ENCODE measurements at regions not wholly inside any gene's neighbourhood (a gene's known extent, or its start where the extent isn't known, plus 50 kb on each side); places are given as distances from the start of the nearest gene placed in this dataset.

- DNase-seq (ENCODE audit: low read depth in 6 of 9, low spot score in 9 of 9): no peak
- Histone ChIP-seq H3K27me3 (ENCODE audit: control insufficient read depth in 2 of 2, insufficient read depth in 1 of 2, low read length in 1 of 2) (no peaks in the 10 kb centered on the region), H3K9me3 (ENCODE audit: control insufficient read depth in 2 of 2, insufficient read depth in 1 of 2, low read length in 1 of 2) (no peaks in the 10 kb centered on the region), H3K4me3 (ENCODE audit: low read length in 2 of 2) (no peak overlapping the region), H3K27ac (ENCODE audit: low read depth in 1 of 2, low read length in 1 of 2) (no peak overlapping the region), H3K4me1 (ENCODE audit: control insufficient read depth in 2 of 2, insufficient read depth in 2 of 2, low read length in 2 of 2) (no peaks in the 10 kb centered on the region), H3K36me3 (ENCODE audit: control insufficient read depth in 2 of 2, insufficient read depth in 2 of 2, low read length in 1 of 2) (no peaks in the 10 kb centered on the region)
- 95% methylated on average over 5 of the region's 5 CpGs for WGBS
Observed at GRCh38 chr3:24917908-24918307, 423.3 kb upstream of the THRB start.

- Histone ChIP-seq H3K27ac (ENCODE audit: low read depth in 1 of 2, low read length in 1 of 2) (no peak overlapping the region), H3K36me3 (ENCODE audit: control insufficient read depth in 2 of 2, insufficient read depth in 2 of 2, low read length in 1 of 2) (no peaks in the 10 kb centered on the region), H3K4me3 (ENCODE audit: low read length in 2 of 2) (no peak overlapping the region), H3K9me3 (ENCODE audit: control insufficient read depth in 2 of 2, insufficient read depth in 1 of 2, low read length in 1 of 2) (no peaks in the 10 kb centered on the region), H3K27me3 (ENCODE audit: control insufficient read depth in 2 of 2, insufficient read depth in 1 of 2, low read length in 1 of 2) (no peaks in the 10 kb centered on the region), H3K4me1 (ENCODE audit: control insufficient read depth in 2 of 2, insufficient read depth in 2 of 2, low read length in 2 of 2) (no peaks in the 10 kb centered on the region)
- WGBS: 85% methylated on average over 2 of the region's 2 CpGs
- DNase-seq (ENCODE audit: low read depth in 6 of 9, low spot score in 9 of 9): no peak
Observed at GRCh38 chr3:24923570-24923969, 428.9 kb upstream of the THRB start.

GRCh38 chr3:24929521-24929920 is 434.9 kb upstream of the THRB start:
- H3K27me3 ChIP-seq (ENCODE audit: control insufficient read depth in 2 of 2, insufficient read depth in 1 of 2, low read length in 1 of 2): no peaks in the 10 kb centered on the region
- no peaks in the 10 kb centered on the region for H3K9me3 ChIP-seq (ENCODE audit: control insufficient read depth in 2 of 2, insufficient read depth in 1 of 2, low read length in 1 of 2)
- no peak overlapping the region for H3K27ac ChIP-seq (ENCODE audit: low read depth in 1 of 2, low read length in 1 of 2)
- no peak overlapping the region for H3K4me3 ChIP-seq (ENCODE audit: low read length in 2 of 2)
- WGBS: 95% methylated on average over 1 of the region's 1 CpG
- DNase-seq (ENCODE audit: low read depth in 6 of 9, low spot score in 9 of 9): no peak
- no peaks in the 10 kb centered on the region for H3K36me3 ChIP-seq (ENCODE audit: control insufficient read depth in 2 of 2, insufficient read depth in 2 of 2, low read length in 1 of 2)
- H3K4me1 ChIP-seq (ENCODE audit: control insufficient read depth in 2 of 2, insufficient read depth in 2 of 2, low read length in 2 of 2): no peaks in the 10 kb centered on the region

- Histone ChIP-seq H3K27ac (ENCODE audit: low read depth in 1 of 2, low read length in 1 of 2) (no peak overlapping the region), H3K9me3 (ENCODE audit: control insufficient read depth in 2 of 2, insufficient read depth in 1 of 2, low read length in 1 of 2) (no peaks in the 10 kb centered on the region), H3K27me3 (ENCODE audit: control insufficient read depth in 2 of 2, insufficient read depth in 1 of 2, low read length in 1 of 2) (no peaks in the 10 kb centered on the region), H3K36me3 (ENCODE audit: control insufficient read depth in 2 of 2, insufficient read depth in 2 of 2, low read length in 1 of 2) (no peaks in the 10 kb centered on the region), H3K4me1 (ENCODE audit: control insufficient read depth in 2 of 2, insufficient read depth in 2 of 2, low read length in 2 of 2) (no peaks in the 10 kb centered on the region), H3K4me3 (ENCODE audit: low read length in 2 of 2) (no peak overlapping the region)
- no peak for DNase-seq (ENCODE audit: low read depth in 6 of 9, low spot score in 9 of 9)
- 93% methylated on average over 3 of the region's 3 CpGs for WGBS
Observed at GRCh38 chr3:24933401-24933800, 438.8 kb upstream of the THRB start.

GRCh38 chr3:24936574-24936973 is 441.9 kb upstream of the THRB start:
- no peak overlapping the region for H3K27ac ChIP-seq (ENCODE audit: low read depth in 1 of 2, low read length in 1 of 2)
- 27% methylated on average over 1 of the region's 1 CpG for WGBS
- no peaks in the 10 kb centered on the region for H3K36me3 ChIP-seq (ENCODE audit: control insufficient read depth in 2 of 2, insufficient read depth in 2 of 2, low read length in 1 of 2)
- no peaks in the 10 kb centered on the region for H3K4me1 ChIP-seq (ENCODE audit: control insufficient read depth in 2 of 2, insufficient read depth in 2 of 2, low read length in 2 of 2)
- DNase-seq (ENCODE audit: low read depth in 6 of 9, low spot score in 9 of 9): no peak
- no peaks in the 10 kb centered on the region for H3K9me3 ChIP-seq (ENCODE audit: control insufficient read depth in 2 of 2, insufficient read depth in 1 of 2, low read length in 1 of 2)
- H3K4me3 ChIP-seq (ENCODE audit: low read length in 2 of 2): no peak overlapping the region
- H3K27me3 ChIP-seq (ENCODE audit: control insufficient read depth in 2 of 2, insufficient read depth in 1 of 2, low read length in 1 of 2): no peaks in the 10 kb centered on the region

GRCh38 chr3:24937228-24937627 is 442.6 kb upstream of the THRB start:
- Histone ChIP-seq H3K27me3 (ENCODE audit: control insufficient read depth in 2 of 2, insufficient read depth in 1 of 2, low read length in 1 of 2) (no peaks in the 10 kb centered on the region), H3K4me3 (ENCODE audit: low read length in 2 of 2) (no peak overlapping the region), H3K36me3 (ENCODE audit: control insufficient read depth in 2 of 2, insufficient read depth in 2 of 2, low read length in 1 of 2) (no peaks in the 10 kb centered on the region), H3K4me1 (ENCODE audit: control insufficient read depth in 2 of 2, insufficient read depth in 2 of 2, low read length in 2 of 2) (no peaks in the 10 kb centered on the region), H3K9me3 (ENCODE audit: control insufficient read depth in 2 of 2, insufficient read depth in 1 of 2, low read length in 1 of 2) (no peaks in the 10 kb centered on the region), H3K27ac (ENCODE audit: low read depth in 1 of 2, low read length in 1 of 2) (no peak overlapping the region)
- WGBS: 87% methylated on average over 5 of the region's 5 CpGs
- peak in 1 of 9 donors; percentile 7 for DNase-seq (ENCODE audit: low read depth in 6 of 9, low spot score in 9 of 9)

- Histone ChIP-seq H3K27me3 (ENCODE audit: control insufficient read depth in 2 of 2, insufficient read depth in 1 of 2, low read length in 1 of 2) (no peaks in the 10 kb centered on the region), H3K36me3 (ENCODE audit: control insufficient read depth in 2 of 2, insufficient read depth in 2 of 2, low read length in 1 of 2) (no peaks in the 10 kb centered on the region), H3K4me3 (ENCODE audit: low read length in 2 of 2) (no peak overlapping the region), H3K4me1 (ENCODE audit: control insufficient read depth in 2 of 2, insufficient read depth in 2 of 2, low read length in 2 of 2) (no peaks in the 10 kb centered on the region), H3K27ac (ENCODE audit: low read depth in 1 of 2, low read length in 1 of 2) (no peak overlapping the region), H3K9me3 (ENCODE audit: control insufficient read depth in 2 of 2, insufficient read depth in 1 of 2, low read length in 1 of 2) (no peaks in the 10 kb centered on the region)
- no peak for DNase-seq (ENCODE audit: low read depth in 6 of 9, low spot score in 9 of 9)
- 77% methylated on average over 5 of the region's 5 CpGs for WGBS
Observed at GRCh38 chr3:24937780-24938179, 443.1 kb upstream of the THRB start.

GRCh38 chr3:24943961-24944360 is 449.3 kb upstream of the THRB start:
- 95% methylated on average over 3 of the region's 3 CpGs for WGBS
- H3K27ac ChIP-seq (ENCODE audit: low read depth in 1 of 2, low read length in 1 of 2): no peak overlapping the region
- DNase-seq (ENCODE audit: low read depth in 6 of 9, low spot score in 9 of 9): no peak
- no peak overlapping the region for H3K4me3 ChIP-seq (ENCODE audit: low read length in 2 of 2)
- no peaks in the 10 kb centered on the region for H3K9me3 ChIP-seq (ENCODE audit: control insufficient read depth in 2 of 2, insufficient read depth in 1 of 2, low read length in 1 of 2)
- no peaks in the 10 kb centered on the region for H3K4me1 ChIP-seq (ENCODE audit: control insufficient read depth in 2 of 2, insufficient read depth in 2 of 2, low read length in 2 of 2)
- no peaks in the 10 kb centered on the region for H3K36me3 ChIP-seq (ENCODE audit: control insufficient read depth in 2 of 2, insufficient read depth in 2 of 2, low read length in 1 of 2)
- H3K27me3 ChIP-seq (ENCODE audit: control insufficient read depth in 2 of 2, insufficient read depth in 1 of 2, low read length in 1 of 2): no peaks in the 10 kb centered on the region

- 95% methylated on average over 3 of the region's 3 CpGs for WGBS
- H3K4me1 ChIP-seq (ENCODE audit: control insufficient read depth in 2 of 2, insufficient read depth in 2 of 2, low read length in 2 of 2): no peaks in the 10 kb centered on the region
Observed at GRCh38 chr3:24944805-24945520, 450.3 kb upstream of the THRB start.

More at GRCh38 chr3:24944805-24945520, 450.3 kb upstream of the THRB start:
- Histone ChIP-seq H3K27me3 (ENCODE audit: control insufficient read depth in 2 of 2, insufficient read depth in 1 of 2, low read length in 1 of 2) (no peaks in the 10 kb centered on the region), H3K36me3 (ENCODE audit: control insufficient read depth in 2 of 2, insufficient read depth in 2 of 2, low read length in 1 of 2) (no peaks in the 10 kb centered on the region), H3K9me3 (ENCODE audit: control insufficient read depth in 2 of 2, insufficient read depth in 1 of 2, low read length in 1 of 2) (no peaks in the 10 kb centered on the region), H3K4me3 (ENCODE audit: low read length in 2 of 2) (no peak overlapping the region), H3K27ac (ENCODE audit: low read depth in 1 of 2, low read length in 1 of 2) (no peak overlapping the region)
- DNase-seq (ENCODE audit: low read depth in 6 of 9, low spot score in 9 of 9): peak in 1 of 9 donors; percentile 1

Measured in thymus (tissue), 11 donors.